ENCODE measurements at regions not wholly inside any gene's neighbourhood (a gene's known extent, or its start where the extent isn't known, plus 50 kb on each side); places are given as distances from the start of the nearest gene placed in this dataset.

GRCh38 chrX:149993989-149994388 lies 55.7 kb upstream of the EOLA2 start:
- TF ChIP-seq EZH2 (IDR thresholded peaks at IDR 0.05; ENCODE audit: borderline replicate concordance, low read length) (no peak), CTCF (conservative IDR thresholded peaks at IDR 0.05 in 1 of 2, IDR thresholded peaks at IDR 0.05 in 1 of 2; ENCODE audit: extremely low read depth in 1 of 2, insufficient read depth in 1 of 2, low read depth in 1 of 2, low read length in 2 of 2) (no peak)
